Esophagus muscularis mucosa (tissue), 4 donors: ENCODE measurements at regions not wholly inside any gene's neighbourhood (a gene's known extent, or its start where the extent isn't known, plus 50 kb on each side); places are given as distances from the start of the nearest gene placed in this dataset.

Experiments used
- CTCF ChIP-seq, 3 experiments: fragments of 200-600 bp in 2 of 3; fragments of 450-650 bp in 1 of 3; sonication (generic) in 2 of 3; IDR thresholded peaks; one replicate each; pipeline ENCODE4 v1.5.1; 2017 to 2019; ENCODE audit warnings: antibody characterized with exemption in 3 of 3, mild to moderate bottlenecking in 2 of 3, moderate library complexity in 1 of 3
- EP300 ChIP-seq: sonication (generic); formaldehyde crosslinking; IDR thresholded peaks from one replicate; pipeline ENCODE4 v1.6.1; 2017; ENCODE audit warnings: antibody characterized with exemption
- POLR2A ChIP-seq: fragments of 450-650 bp; IDR thresholded peaks from one replicate; pipeline ENCODE4 v1.6.1; 2017; ENCODE audit warnings: antibody characterized with exemption, moderate library complexity, mild to moderate bottlenecking, low read depth
- POLR2AphosphoS5 ChIP-seq, 2 donors: sonication (generic); formaldehyde crosslinking; IDR thresholded peaks; one replicate each; pipeline ENCODE4 v1.6.1; 2017; ENCODE audit warnings: antibody characterized with exemption in 2 of 2

- TF ChIP-seq CTCF (IDR thresholded peaks at IDR 0.05): no peak
- TF ChIP-seq POLR2AphosphoS5 (IDR thresholded peaks at IDR 0.05): no peak
- TF ChIP-seq POLR2A: no peak
- no peak for TF ChIP-seq EP300
These were observed 102.3 kb upstream of the FGGY start for GRCh38 chr1:59194621-59195020.
